ENCODE measurements at regions not wholly inside any gene's neighbourhood (a gene's known extent, or its start where the extent isn't known, plus 50 kb on each side); places are given as distances from the start of the nearest gene placed in this dataset.

- no peak for DNase-seq (ENCODE audit: low read depth in 2 of 2)
These were observed 89.6 kb upstream of the THBS1 start for GRCh38 chr15:39491115-39491885.

- no peak for DNase-seq (ENCODE audit: low read depth in 2 of 2)
These were observed 88.9 kb upstream of the THBS1 start for GRCh38 chr15:39491886-39492490.

GRCh38 chr15:39493424-39494067, 87.3 kb upstream of the THBS1 start:
- no peak for DNase-seq (ENCODE audit: low read depth in 2 of 2)

- no peak for DNase-seq (ENCODE audit: low read depth in 2 of 2)
These were observed 86.4 kb upstream of the THBS1 start for GRCh38 chr15:39494462-39494861.

- no peak for DNase-seq (ENCODE audit: low read depth in 2 of 2)
These were observed 84.7 kb upstream of the THBS1 start for GRCh38 chr15:39495871-39496840.

GRCh38 chr15:39497016-39497758, 83.7 kb upstream of the THBS1 start:
- no peak for DNase-seq (ENCODE audit: low read depth in 2 of 2)

GRCh38 chr15:39497759-39498565, 82.9 kb upstream of the THBS1 start:
- DNase-seq (ENCODE audit: low read depth in 2 of 2) = no peak

GRCh38 chr15:39498629-39499028, 82.2 kb upstream of the THBS1 start:
- DNase-seq (ENCODE audit: low read depth in 2 of 2) = no peak

GRCh38 chr15:39499042-39499441, 81.8 kb upstream of the THBS1 start:
- no peak for DNase-seq (ENCODE audit: low read depth in 2 of 2)

- DNase-seq (ENCODE audit: low read depth in 2 of 2) = no peak
These were observed 81.2 kb upstream of the THBS1 start for GRCh38 chr15:39499681-39500080.

- DNase-seq (ENCODE audit: low read depth in 2 of 2) = peak in 1 of 2 donors; percentile 66
These were observed 79.4 kb upstream of the THBS1 start for GRCh38 chr15:39501366-39502081.

- DNase-seq (ENCODE audit: low read depth in 2 of 2) = no peak
These were observed 78.8 kb upstream of the THBS1 start for GRCh38 chr15:39502082-39502447.

- no peak for DNase-seq (ENCODE audit: low read depth in 2 of 2)
These were observed 78.2 kb upstream of the THBS1 start for GRCh38 chr15:39502611-39503195.

- no peak for DNase-seq (ENCODE audit: low read depth in 2 of 2)
These were observed 77.4 kb upstream of the THBS1 start for GRCh38 chr15:39503526-39503925.

GRCh38 chr15:39504808-39505207, 76.1 kb upstream of the THBS1 start:
- DNase-seq (ENCODE audit: low read depth in 2 of 2) = peak in 1 of 2 donors; percentile 31

GRCh38 chr15:39506146-39506545, 74.7 kb upstream of the THBS1 start:
- no peak for DNase-seq (ENCODE audit: low read depth in 2 of 2)

GRCh38 chr15:39508536-39508935, 72.3 kb upstream of the THBS1 start:
- DNase-seq (ENCODE audit: low read depth in 2 of 2) = no peak

GRCh38 chr15:39510001-39510701, 70.7 kb upstream of the THBS1 start:
- peak in 1 of 2 donors; percentile 97 for DNase-seq (ENCODE audit: low read depth in 2 of 2)
